ENCODE measurements at regions not wholly inside any gene's neighbourhood (a gene's known extent, or its start where the extent isn't known, plus 50 kb on each side); places are given as distances from the start of the nearest gene placed in this dataset.
"Not testable (repeated sequence)": the region's sequence is repeated elsewhere in the genome, so short reads cannot be mapped to it uniquely, and the experiment has no call there.

DNA sequence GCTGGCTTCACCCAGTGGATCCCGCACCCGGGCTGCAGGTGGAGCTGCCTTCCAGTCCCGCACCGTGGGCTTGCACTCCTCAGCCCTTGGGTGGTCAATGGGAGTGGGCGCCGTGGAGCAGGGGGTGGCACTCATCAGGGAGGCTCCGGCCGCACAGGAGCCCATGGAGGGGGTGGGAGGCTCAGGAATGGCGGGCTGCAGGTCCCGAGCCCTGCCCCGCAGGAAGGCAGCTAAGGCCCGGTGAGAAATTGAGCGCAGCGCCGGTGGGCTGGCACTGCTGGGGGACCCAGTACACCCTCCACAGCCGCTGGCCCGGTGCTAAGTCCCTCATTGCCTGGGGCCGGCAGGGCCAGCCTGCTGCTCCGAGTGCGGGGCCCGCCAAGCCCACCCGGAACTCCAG lies 209.9 kb downstream of the UTRN start:
- not testable (repeated sequence) for H3K27ac Mint-ChIP-seq; H3K27me3 ChIP-seq (ENCODE audit: control insufficient read depth, insufficient read depth, low read length); H3K27ac ChIP-seq (ENCODE audit: insufficient read depth, low read length, poor library complexity, severe bottlenecking); H3K27me3 Mint-ChIP-seq; H3K9me3 Mint-ChIP-seq; H3K4me3 ChIP-seq (ENCODE audit: low read depth, low read length); ATAC-seq (ENCODE audit: low read depth in 2 of 2); DNase-seq; H3K9me3 ChIP-seq (ENCODE audit: control insufficient read depth in 2 of 2, low read length in 2 of 2); H3K4me1 ChIP-seq (ENCODE audit: control insufficient read depth, insufficient read depth, low read length, poor library complexity, severe bottlenecking); H3K4me3 Mint-ChIP-seq
- Mint-ChIP-seq H3K36me3 (peaks cover 57% of the 10 kb centered on the region), H3K4me1 (peaks cover 16 to 20% (median 18%) of the 10 kb centered on the region in 4 donors)
- H3K36me3 ChIP-seq (ENCODE audit: control insufficient read depth, insufficient read depth, low read length), result peaks cover 73% of the 10 kb centered on the region

DNA sequence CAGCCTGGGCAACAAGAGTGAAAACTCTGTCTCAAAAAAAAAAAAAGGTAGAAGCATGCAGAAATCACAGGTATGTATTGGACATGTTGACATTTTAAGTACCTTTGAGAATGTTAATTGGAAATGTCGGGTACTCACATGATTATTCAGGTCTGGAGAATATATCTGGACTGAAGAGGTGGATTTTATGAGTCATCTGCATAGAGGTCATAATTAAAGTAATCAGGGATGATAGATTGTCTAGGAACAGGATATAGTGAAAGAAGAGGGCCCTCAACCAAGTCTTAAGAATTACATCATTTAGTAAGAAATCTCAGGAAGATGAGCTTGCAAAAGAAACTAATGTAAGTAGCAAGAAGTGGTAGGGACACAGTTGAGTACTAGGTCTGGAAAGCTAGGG lies 212.5 kb downstream of the UTRN start:
- no peak overlapping the region for H3K27ac ChIP-seq (ENCODE audit: insufficient read depth, low read length, poor library complexity, severe bottlenecking)
- H3K9me3 ChIP-seq (ENCODE audit: control insufficient read depth in 2 of 2, low read length in 2 of 2), result no peaks in the 10 kb centered on the region
- no peak overlapping the region for H3K4me3 ChIP-seq (ENCODE audit: low read depth, low read length)
- DNase-seq (no peak), ATAC-seq (ENCODE audit: low read depth in 2 of 2) (no peak)
- H3K36me3 ChIP-seq (ENCODE audit: control insufficient read depth, insufficient read depth, low read length), result peaks cover 51% of the 10 kb centered on the region
- H3K4me1 Mint-ChIP-seq, result peaks cover 22 to 34% (median 26%) of the 10 kb centered on the region in 4 donors
- no peak overlapping the region for H3K4me3 Mint-ChIP-seq
- no peaks in the 10 kb centered on the region for H3K27me3 ChIP-seq (ENCODE audit: control insufficient read depth, insufficient read depth, low read length)
- H3K4me1 ChIP-seq (ENCODE audit: control insufficient read depth, insufficient read depth, low read length, poor library complexity, severe bottlenecking), result no peaks in the 10 kb centered on the region
- peaks cover 0 to 7% (median 0%) of the 10 kb centered on the region in 7 donors for H3K9me3 Mint-ChIP-seq
- H3K27ac Mint-ChIP-seq, result peak overlapping the region in 2 of 3 donors; percentile 1 to 84
- H3K36me3 Mint-ChIP-seq, result peaks cover 50% of the 10 kb centered on the region
- H3K27me3 Mint-ChIP-seq, result no peaks in the 10 kb centered on the region

- Mint-ChIP-seq H3K36me3 (peaks cover 71% of the 10 kb centered on the region), H3K4me3 (peak overlapping the region in 2 of 4 donors; percentile 0 to 4), H3K27me3 (no peaks in the 10 kb centered on the region), H3K27ac (peak overlapping the region; percentile 25 to 40 (median 37)), H3K9me3 (peaks cover 4 to 17% (median 10%) of the 10 kb centered on the region in 7 donors), H3K4me1 (peaks cover 45 to 54% (median 48%) of the 10 kb centered on the region in 4 donors)
- Histone ChIP-seq H3K4me3 (ENCODE audit: low read depth, low read length) (peak overlapping the region; percentile 0), H3K4me1 (ENCODE audit: control insufficient read depth, insufficient read depth, low read length, poor library complexity, severe bottlenecking) (no peaks in the 10 kb centered on the region), H3K36me3 (ENCODE audit: control insufficient read depth, insufficient read depth, low read length) (peaks cover 59% of the 10 kb centered on the region), H3K27ac (ENCODE audit: insufficient read depth, low read length, poor library complexity, severe bottlenecking) (no peak overlapping the region), H3K9me3 (ENCODE audit: control insufficient read depth in 2 of 2, low read length in 2 of 2) (peaks cover 4 to 7% of the 10 kb centered on the region in 2 experiments), H3K27me3 (ENCODE audit: control insufficient read depth, insufficient read depth, low read length) (no peaks in the 10 kb centered on the region)
- no peak for DNase-seq
- no peak for ATAC-seq (ENCODE audit: low read depth in 2 of 2)
These were observed 215.8 kb downstream of the UTRN start for GRCh38 chr6:144500892-144501291.

- Mint-ChIP-seq H3K4me1 (peaks cover 36 to 50% (median 44%) of the 10 kb centered on the region in 4 donors), H3K36me3 (peaks cover 64% of the 10 kb centered on the region)
These were observed 220.1 kb downstream of the UTRN start for GRCh38 chr6:144505214-144505613.

DNA sequence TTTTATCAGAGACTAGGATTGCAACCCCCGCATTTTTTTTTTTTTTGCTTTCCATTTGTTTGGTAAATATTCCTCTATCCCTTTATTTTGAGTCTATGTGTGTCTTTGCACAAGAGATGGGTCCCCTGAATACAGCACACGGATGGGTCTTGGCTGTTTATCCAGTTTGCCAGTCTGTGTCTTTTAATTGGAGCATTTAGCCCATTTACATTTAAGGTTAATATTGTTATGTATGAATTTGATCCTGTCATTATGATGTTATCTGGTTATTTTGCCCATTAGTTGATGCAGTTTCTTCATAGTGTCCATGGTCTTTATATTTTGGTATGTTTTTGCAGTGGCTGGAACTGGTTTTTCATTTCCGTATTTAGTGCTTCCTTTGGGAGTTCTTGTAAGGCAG lies 220.9 kb downstream of the UTRN start:
- H3K36me3 ChIP-seq (ENCODE audit: control insufficient read depth, insufficient read depth, low read length), result peaks cover 54% of the 10 kb centered on the region
- H3K27me3 ChIP-seq (ENCODE audit: control insufficient read depth, insufficient read depth, low read length); H3K9me3 ChIP-seq (ENCODE audit: control insufficient read depth in 2 of 2, low read length in 2 of 2); H3K27ac Mint-ChIP-seq; H3K27ac ChIP-seq (ENCODE audit: insufficient read depth, low read length, poor library complexity, severe bottlenecking); ATAC-seq (ENCODE audit: low read depth in 2 of 2); DNase-seq; H3K4me3 Mint-ChIP-seq; H3K4me1 ChIP-seq (ENCODE audit: control insufficient read depth, insufficient read depth, low read length, poor library complexity, severe bottlenecking); H3K4me3 ChIP-seq (ENCODE audit: low read depth, low read length); H3K27me3 Mint-ChIP-seq: not testable (repeated sequence)
- Mint-ChIP-seq H3K36me3 (peaks cover 60% of the 10 kb centered on the region), H3K4me1 (peaks cover 27 to 45% (median 37%) of the 10 kb centered on the region in 4 donors), H3K9me3 (peaks cover 4 to 19% (median 10%) of the 10 kb centered on the region in 7 donors)

More at GRCh38 chr6:144505214-144505613, 220.1 kb downstream of the UTRN start:
- peaks cover 47% of the 10 kb centered on the region for H3K36me3 ChIP-seq (ENCODE audit: control insufficient read depth, insufficient read depth, low read length)
- not testable (repeated sequence) for H3K9me3 ChIP-seq (ENCODE audit: control insufficient read depth in 2 of 2, low read length in 2 of 2); ATAC-seq (ENCODE audit: low read depth in 2 of 2); H3K27me3 ChIP-seq (ENCODE audit: control insufficient read depth, insufficient read depth, low read length); H3K4me3 ChIP-seq (ENCODE audit: low read depth, low read length); H3K27me3 Mint-ChIP-seq; H3K4me1 ChIP-seq (ENCODE audit: control insufficient read depth, insufficient read depth, low read length, poor library complexity, severe bottlenecking); H3K27ac Mint-ChIP-seq; H3K27ac ChIP-seq (ENCODE audit: insufficient read depth, low read length, poor library complexity, severe bottlenecking); H3K4me3 Mint-ChIP-seq; DNase-seq
- peaks cover 4 to 19% (median 10%) of the 10 kb centered on the region in 7 donors for H3K9me3 Mint-ChIP-seq

DNA sequence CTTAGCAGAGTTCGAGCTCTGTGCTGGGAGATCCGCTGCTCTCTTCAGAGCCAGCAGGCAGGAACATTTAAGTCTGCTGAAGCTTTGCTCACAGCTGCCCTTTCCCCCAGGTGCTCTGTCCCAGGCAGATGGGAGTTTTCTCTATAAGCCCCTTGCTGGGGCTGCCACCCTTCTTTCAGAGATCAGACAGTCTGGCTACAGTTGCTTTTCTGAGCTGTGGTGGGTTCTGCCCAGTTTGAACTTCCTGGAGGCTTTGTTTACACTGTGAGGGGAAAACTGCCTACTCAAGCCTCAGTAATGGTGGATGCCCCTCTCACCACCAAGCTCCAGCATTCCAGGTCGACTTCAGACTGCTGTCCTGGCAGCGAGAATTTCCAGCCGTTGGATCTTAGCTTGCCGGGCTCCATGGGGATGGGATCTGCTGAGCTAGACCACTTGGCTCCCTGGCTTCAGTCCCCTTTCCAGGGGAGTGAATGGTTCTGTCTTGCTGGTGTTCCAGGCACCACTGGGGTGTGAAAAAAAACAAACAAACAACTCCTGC lies 222.7 kb downstream of the UTRN start:
- Mint-ChIP-seq H3K4me1 (peaks cover 19 to 40% (median 35%) of the 10 kb centered on the region in 4 donors), H3K9me3 (peaks cover under 1 to 19% (median 10%) of the 10 kb centered on the region in 7 donors), H3K36me3 (peaks cover 52% of the 10 kb centered on the region)
- not testable (repeated sequence) for H3K27ac Mint-ChIP-seq; DNase-seq; H3K4me3 Mint-ChIP-seq; H3K4me1 ChIP-seq (ENCODE audit: control insufficient read depth, insufficient read depth, low read length, poor library complexity, severe bottlenecking); H3K27me3 ChIP-seq (ENCODE audit: control insufficient read depth, insufficient read depth, low read length); H3K4me3 ChIP-seq (ENCODE audit: low read depth, low read length); H3K27ac ChIP-seq (ENCODE audit: insufficient read depth, low read length, poor library complexity, severe bottlenecking); H3K9me3 ChIP-seq (ENCODE audit: control insufficient read depth in 2 of 2, low read length in 2 of 2); H3K27me3 Mint-ChIP-seq; ATAC-seq (ENCODE audit: low read depth in 2 of 2)
- H3K36me3 ChIP-seq (ENCODE audit: control insufficient read depth, insufficient read depth, low read length), result peaks cover 54% of the 10 kb centered on the region

DNA sequence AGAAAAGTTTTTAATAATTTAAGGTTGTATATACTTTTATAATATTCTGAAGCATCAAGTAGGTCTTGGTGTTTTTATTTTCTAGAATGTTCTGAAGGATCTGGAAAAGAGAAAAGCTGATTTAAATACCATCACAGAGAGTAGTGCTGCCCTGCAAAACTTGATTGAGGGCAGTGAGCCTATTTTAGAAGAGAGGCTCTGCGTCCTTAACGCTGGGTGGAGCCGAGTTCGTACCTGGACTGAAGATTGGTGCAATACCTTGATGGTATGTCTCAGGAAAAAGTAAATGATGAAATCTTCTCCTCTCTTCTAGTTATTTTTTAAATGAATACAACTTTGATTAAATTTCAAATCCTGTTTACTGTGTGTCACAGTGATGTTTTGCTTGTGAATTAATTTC lies 225.7 kb downstream of the UTRN start:
- H3K9me3 ChIP-seq (ENCODE audit: control insufficient read depth in 2 of 2, low read length in 2 of 2), result no peaks in the 10 kb centered on the region
- Mint-ChIP-seq H3K4me1 (peaks cover 5 to 23% (median 16%) of the 10 kb centered on the region in 4 donors), H3K36me3 (peaks cover 42% of the 10 kb centered on the region), H3K27ac (no peak overlapping the region), H3K9me3 (peaks cover 0 to 2% (median 1%) of the 10 kb centered on the region in 7 donors), H3K4me3 (no peak overlapping the region), H3K27me3 (no peaks in the 10 kb centered on the region)
- peaks cover 62% of the 10 kb centered on the region for H3K36me3 ChIP-seq (ENCODE audit: control insufficient read depth, insufficient read depth, low read length)
- no peak for ATAC-seq (ENCODE audit: low read depth in 2 of 2)
- no peaks in the 10 kb centered on the region for H3K4me1 ChIP-seq (ENCODE audit: control insufficient read depth, insufficient read depth, low read length, poor library complexity, severe bottlenecking)
- no peak overlapping the region for H3K4me3 ChIP-seq (ENCODE audit: low read depth, low read length)
- no peak for DNase-seq
- no peaks in the 10 kb centered on the region for H3K27me3 ChIP-seq (ENCODE audit: control insufficient read depth, insufficient read depth, low read length)
- no peak overlapping the region for H3K27ac ChIP-seq (ENCODE audit: insufficient read depth, low read length, poor library complexity, severe bottlenecking)

DNA sequence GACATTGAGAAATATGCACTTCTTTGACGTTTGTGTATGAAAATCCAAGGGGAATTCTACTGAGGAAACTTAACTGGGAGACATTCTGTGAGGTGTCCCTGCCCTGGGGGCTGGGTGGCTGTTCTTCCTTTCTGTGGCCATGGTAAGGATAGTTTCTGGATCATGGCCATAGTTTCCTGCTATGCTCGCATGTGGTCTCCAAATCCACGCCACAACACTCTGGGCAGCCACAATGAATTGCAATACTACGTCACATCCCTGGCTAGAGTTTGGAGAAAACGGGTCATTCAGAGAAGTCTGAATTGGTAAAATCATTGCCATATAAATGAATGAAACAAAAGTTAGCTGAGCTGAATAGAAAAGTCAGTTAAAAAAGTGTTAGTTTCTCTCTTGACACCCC lies 230.6 kb downstream of the UTRN start:
- Histone ChIP-seq H3K9me3 (ENCODE audit: control insufficient read depth in 2 of 2, low read length in 2 of 2) (no peaks in the 10 kb centered on the region), H3K27ac (ENCODE audit: insufficient read depth, low read length, poor library complexity, severe bottlenecking) (no peak overlapping the region), H3K4me3 (ENCODE audit: low read depth, low read length) (no peak overlapping the region), H3K36me3 (ENCODE audit: control insufficient read depth, insufficient read depth, low read length) (peaks cover 79% of the 10 kb centered on the region), H3K27me3 (ENCODE audit: control insufficient read depth, insufficient read depth, low read length) (no peaks in the 10 kb centered on the region), H3K4me1 (ENCODE audit: control insufficient read depth, insufficient read depth, low read length, poor library complexity, severe bottlenecking) (no peaks in the 10 kb centered on the region)
- Mint-ChIP-seq H3K27me3 (no peaks in the 10 kb centered on the region), H3K36me3 (peaks cover 57% of the 10 kb centered on the region), H3K9me3 (no peaks in the 10 kb centered on the region), H3K4me3 (no peak overlapping the region), H3K4me1 (peaks cover 0 to 7% (median 3%) of the 10 kb centered on the region in 4 donors), H3K27ac (no peak overlapping the region)
- ATAC-seq (ENCODE audit: low read depth in 2 of 2) (no peak), DNase-seq (no peak)
